Gastrocnemius medialis (tissue), 4 donors: ENCODE measurements at regions not wholly inside any gene's neighbourhood (a gene's known extent, or its start where the extent isn't known, plus 50 kb on each side); places are given as distances from the start of the nearest gene placed in this dataset.

Experiments used
- ATAC-seq, 2 donors: fragments of 150-250 bp; one replicate each; pipeline ENCODE4 v1.9.1; 2016
- DNase-seq, 2 donors: peaks; one replicate each; pipeline ENCODE4 v3.0.0-alpha.2; 2019
- H3K27ac ChIP-seq, 4 donors: fragments of 200-600 bp; sonication (generic); 1 replicate in 1 of 4; 2 replicates in 3 of 4; pipeline ENCODE4 v1.5.1; 2016 to 2018; ENCODE audit warnings: mild to moderate bottlenecking in 2 of 4, moderate library complexity in 1 of 4
- H3K27me3 ChIP-seq, 3 donors: fragments of 200-600 bp; sonication (generic) in 2 of 3; 1 replicate in 1 of 3; 2 replicates in 2 of 3; pipeline versions ENCODE4 v1.5.1 to v1.6.0; 2016 to 2019; ENCODE audit warnings: mild to moderate bottlenecking in 1 of 3, moderate library complexity in 1 of 3
- H3K36me3 ChIP-seq, 2 donors: fragments of 200-600 bp; sonication (generic) in 1 of 2; one replicate each; pipeline ENCODE4 v1.5.1; 2017 to 2018
- H3K4me1 ChIP-seq, 2 donors: fragments of 200-600 bp; sonication (generic) in 1 of 2; one replicate each; pipeline ENCODE4 v1.5.1; 2016 to 2017; ENCODE audit warnings: mild to moderate bottlenecking in 2 of 2
- H3K4me3 ChIP-seq, 4 donors: fragments of 200-600 bp; sonication (generic) in 3 of 4; 1 replicate in 1 of 4; 2 replicates in 3 of 4; pipeline ENCODE4 v1.5.1; 2016 to 2019; ENCODE audit warnings: mild to moderate bottlenecking in 2 of 4
- H3K9me3 ChIP-seq, 3 donors: fragments of 200-600 bp; sonication (generic) in 2 of 3; 1 replicate in 1 of 3; 2 replicates in 2 of 3; pipeline ENCODE4 v1.5.1; 2016 to 2019
- POLR2A ChIP-seq, 2 donors: fragments of 450-650 bp; IDR thresholded peaks; one replicate each; pipeline ENCODE4 v1.6.1; 2017; ENCODE audit warnings: antibody characterized with exemption in 2 of 2, mild to moderate bottlenecking in 2 of 2, moderate library complexity in 2 of 2
- in situ Hi-C, 4 donors: fragments of 200-750 bp; cut with MboI; loops; one replicate each; pipeline versions ENCODE4 v1.15.0 to v1.8.0; 2017; ENCODE audit warnings: low sequenced_read_pairs in 4 of 4
- intact Hi-C: fragments of 100-400 bp; cut with DNase I; formaldehyde crosslinking; loops from one replicate; pipeline ENCODE4 v1.15.1; 2023; ENCODE audit warnings: low total_unique reads
- TF ChIP-seq, protein P1 (sequence below), 5 experiments: fragments of 450-650 bp in 3 of 5; fragments of 200-600 bp in 2 of 5; sonication (generic) in 2 of 5; IDR thresholded peaks in 4 of 5; conservative IDR thresholded peaks in 1 of 5; 1 replicate in 4 of 5; 2 replicates in 1 of 5; pipeline ENCODE4 v1.5.1; 2016 to 2019; ENCODE audit warnings: antibody characterized with exemption in 5 of 5, mild to moderate bottlenecking in 3 of 5, moderate library complexity in 3 of 5

DNA sequence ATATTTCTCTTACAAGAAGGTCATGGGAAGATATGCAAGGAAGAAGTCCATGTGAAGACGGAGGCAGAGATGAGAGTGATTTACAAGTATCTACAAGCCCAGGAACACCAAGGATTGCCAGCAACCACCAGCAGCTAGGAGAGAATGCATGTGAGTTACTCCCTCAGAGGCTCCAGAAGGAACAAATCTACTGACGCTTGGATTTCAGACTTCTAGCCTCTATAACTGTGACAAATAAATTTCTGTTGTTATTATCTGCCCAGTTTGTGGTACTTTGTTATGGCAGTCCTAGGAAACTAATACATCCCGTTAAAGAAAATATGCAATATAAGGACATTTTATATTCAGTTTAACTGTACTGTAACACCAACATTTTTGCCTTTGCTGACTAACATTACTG lies 283.9 kb downstream of the BCHE start:
- no peaks in the 10 kb centered on the region for H3K27me3 ChIP-seq
- intact Hi-C loops = no loop called here
- H3K27ac ChIP-seq = no peak overlapping the region
- H3K9me3 ChIP-seq = no peaks in the 10 kb centered on the region
- H3K36me3 ChIP-seq = no peaks in the 10 kb centered on the region
- no peak overlapping the region for H3K4me3 ChIP-seq
- TF ChIP-seq, protein P1, sequence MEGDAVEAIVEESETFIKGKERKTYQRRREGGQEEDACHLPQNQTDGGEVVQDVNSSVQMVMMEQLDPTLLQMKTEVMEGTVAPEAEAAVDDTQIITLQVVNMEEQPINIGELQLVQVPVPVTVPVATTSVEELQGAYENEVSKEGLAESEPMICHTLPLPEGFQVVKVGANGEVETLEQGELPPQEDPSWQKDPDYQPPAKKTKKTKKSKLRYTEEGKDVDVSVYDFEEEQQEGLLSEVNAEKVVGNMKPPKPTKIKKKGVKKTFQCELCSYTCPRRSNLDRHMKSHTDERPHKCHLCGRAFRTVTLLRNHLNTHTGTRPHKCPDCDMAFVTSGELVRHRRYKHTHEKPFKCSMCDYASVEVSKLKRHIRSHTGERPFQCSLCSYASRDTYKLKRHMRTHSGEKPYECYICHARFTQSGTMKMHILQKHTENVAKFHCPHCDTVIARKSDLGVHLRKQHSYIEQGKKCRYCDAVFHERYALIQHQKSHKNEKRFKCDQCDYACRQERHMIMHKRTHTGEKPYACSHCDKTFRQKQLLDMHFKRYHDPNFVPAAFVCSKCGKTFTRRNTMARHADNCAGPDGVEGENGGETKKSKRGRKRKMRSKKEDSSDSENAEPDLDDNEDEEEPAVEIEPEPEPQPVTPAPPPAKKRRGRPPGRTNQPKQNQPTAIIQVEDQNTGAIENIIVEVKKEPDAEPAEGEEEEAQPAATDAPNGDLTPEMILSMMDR (IDR thresholded peaks at IDR 0.05 in 4 of 5, conservative IDR thresholded peaks at IDR 0.05 in 1 of 5) = no peak
- TF ChIP-seq POLR2A (IDR thresholded peaks at IDR 0.05) = no peak
- no peaks in the 10 kb centered on the region for H3K4me1 ChIP-seq
- ATAC-seq (no peak), DNase-seq (no peak)
- in situ Hi-C loops = no loop called here

DNA sequence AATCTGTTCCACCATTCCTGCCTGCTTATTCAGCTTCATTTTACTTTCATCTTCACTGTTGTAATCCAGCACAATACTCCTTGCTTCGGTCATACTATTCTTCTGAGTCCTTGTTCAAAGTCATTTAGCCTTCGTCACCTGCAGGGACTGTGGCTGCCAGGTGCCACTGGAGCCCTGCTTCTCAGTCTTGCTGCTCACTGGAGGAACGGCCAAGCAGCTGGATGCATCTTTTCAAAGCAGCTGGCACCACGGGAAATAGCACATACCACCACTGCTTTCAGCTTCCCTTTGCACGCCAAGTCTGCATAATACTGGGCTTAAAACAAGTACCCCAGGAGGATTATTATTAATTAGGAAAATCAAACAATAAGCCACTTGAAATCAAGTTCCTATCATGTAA lies 287.6 kb downstream of the BCHE start:
- ATAC-seq (no peak), DNase-seq (no peak)
- H3K36me3 ChIP-seq = no peaks in the 10 kb centered on the region
- intact Hi-C loops = no loop called here
- TF ChIP-seq POLR2A (IDR thresholded peaks at IDR 0.05) = no peak
- TF ChIP-seq, protein P1 (IDR thresholded peaks at IDR 0.05 in 4 of 5, conservative IDR thresholded peaks at IDR 0.05 in 1 of 5) = no peak
- no peaks in the 10 kb centered on the region for H3K4me1 ChIP-seq
- in situ Hi-C loops = no loop called here
- no peaks in the 10 kb centered on the region for H3K27me3 ChIP-seq
- H3K4me3 ChIP-seq = no peak overlapping the region
- H3K9me3 ChIP-seq = no peaks in the 10 kb centered on the region
- H3K27ac ChIP-seq = no peak overlapping the region

DNA sequence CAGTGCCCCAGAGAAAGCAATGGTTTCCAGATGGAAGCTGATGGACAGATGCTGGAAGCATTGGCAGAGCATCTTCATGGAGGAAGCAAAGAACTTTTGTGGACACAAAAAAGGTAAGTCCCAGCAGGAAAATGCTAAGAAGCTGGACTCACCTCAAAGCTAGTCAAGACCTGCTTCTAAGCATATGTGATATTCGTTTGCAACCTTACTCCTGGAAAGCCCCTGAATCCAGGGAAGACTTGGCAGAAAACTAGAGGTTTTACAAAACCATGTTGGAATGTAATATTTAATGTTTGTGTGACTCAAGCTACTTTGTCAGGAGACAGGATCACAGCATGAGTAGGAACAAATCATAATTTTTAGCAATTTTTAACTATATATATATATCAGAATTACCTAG lies 288.2 kb downstream of the BCHE start:
- Histone ChIP-seq H3K27ac (no peak overlapping the region), H3K36me3 (no peaks in the 10 kb centered on the region), H3K4me3 (no peak overlapping the region), H3K4me1 (no peaks in the 10 kb centered on the region), H3K27me3 (no peaks in the 10 kb centered on the region), H3K9me3 (no peaks in the 10 kb centered on the region)
- TF ChIP-seq, protein P1 (IDR thresholded peaks at IDR 0.05 in 4 of 5, conservative IDR thresholded peaks at IDR 0.05 in 1 of 5) = no peak
- TF ChIP-seq POLR2A (IDR thresholded peaks at IDR 0.05) = no peak
- in situ Hi-C loops (no loop called here), intact Hi-C loops (no loop called here)
- no peak for DNase-seq
- ATAC-seq = no peak

DNA sequence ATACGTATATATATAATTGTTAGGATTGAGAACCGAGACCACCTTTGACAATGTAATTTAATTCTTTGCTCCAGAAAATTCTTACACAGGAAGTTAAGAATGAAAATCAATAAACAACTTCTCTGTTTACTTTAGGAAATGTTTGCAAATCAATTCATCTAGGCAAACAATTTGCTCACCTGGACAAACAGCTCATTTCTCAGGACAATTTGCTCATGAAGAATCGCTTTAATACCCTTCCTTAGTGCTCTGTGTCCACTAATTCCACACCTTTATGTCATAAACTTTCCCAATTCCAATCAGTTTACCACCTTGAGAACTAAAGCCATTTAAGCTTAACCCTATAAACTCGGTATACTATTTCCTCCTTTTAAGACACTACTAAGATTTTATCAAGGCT lies 292.2 kb downstream of the BCHE start:
- intact Hi-C loops = no loop called here
- H3K27ac ChIP-seq = no peak overlapping the region
- DNase-seq (no peak), ATAC-seq (no peak)
- H3K27me3 ChIP-seq = no peaks in the 10 kb centered on the region
- no peaks in the 10 kb centered on the region for H3K4me1 ChIP-seq
- TF ChIP-seq, protein P1 (IDR thresholded peaks at IDR 0.05 in 4 of 5, conservative IDR thresholded peaks at IDR 0.05 in 1 of 5) = no peak
- no peaks in the 10 kb centered on the region for H3K9me3 ChIP-seq
- in situ Hi-C loops = no loop called here
- no peaks in the 10 kb centered on the region for H3K36me3 ChIP-seq
- H3K4me3 ChIP-seq = no peak overlapping the region

DNA sequence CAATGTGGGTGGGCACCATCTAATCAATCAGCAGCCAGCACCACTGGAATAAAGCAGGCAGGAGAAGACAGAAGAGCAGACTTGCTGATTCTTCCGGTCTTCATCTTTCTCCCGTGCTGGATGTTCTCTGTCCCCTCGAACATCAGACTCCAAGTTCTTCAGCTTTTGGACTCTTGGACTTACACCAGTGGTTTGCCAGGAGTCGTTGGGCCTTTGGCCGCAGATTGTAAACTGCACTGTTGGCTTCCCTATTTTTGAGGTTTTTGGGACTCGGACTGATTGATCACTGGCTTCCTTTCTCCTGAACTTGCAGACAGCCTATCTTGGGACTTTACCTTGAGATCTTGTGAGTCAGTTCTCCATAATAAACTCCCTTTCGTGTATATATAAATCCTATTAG lies 292.8 kb downstream of the BCHE start:
- in situ Hi-C loops (no loop called here), intact Hi-C loops (no loop called here)
- ATAC-seq = no peak

More for the DNA sequence above, 292.8 kb downstream of the BCHE start:
- Histone ChIP-seq H3K9me3 (no peaks in the 10 kb centered on the region), H3K27me3 (no peaks in the 10 kb centered on the region), H3K27ac (no peak overlapping the region), H3K4me1 (no peaks in the 10 kb centered on the region), H3K36me3 (no peaks in the 10 kb centered on the region), H3K4me3 (no peak overlapping the region)
- TF ChIP-seq, protein P1 (IDR thresholded peaks at IDR 0.05 in 4 of 5, conservative IDR thresholded peaks at IDR 0.05 in 1 of 5) = no peak
- TF ChIP-seq POLR2A (IDR thresholded peaks at IDR 0.05) = no peak
- no peak for DNase-seq
